GM19328 (cell line): ENCODE measurements at regions not wholly inside any gene's neighbourhood (a gene's known extent, or its start where the extent isn't known, plus 50 kb on each side); places are given as distances from the start of the nearest gene placed in this dataset.

ENCODE experiments used
- ATAC-seq: cut with Tn5 transposase; IDR thresholded peaks from one replicate; pipeline ENCODE4 v1.9.1; 2021; ENCODE audit warnings: mild to moderate bottlenecking, moderate library complexity; ENCODE audit not compliant: unreplicated experiment

- no peak for ATAC-seq
These were observed 377.7 kb upstream of the MYT1L start for GRCh38 chr2:2708575-2709430.

DNA sequence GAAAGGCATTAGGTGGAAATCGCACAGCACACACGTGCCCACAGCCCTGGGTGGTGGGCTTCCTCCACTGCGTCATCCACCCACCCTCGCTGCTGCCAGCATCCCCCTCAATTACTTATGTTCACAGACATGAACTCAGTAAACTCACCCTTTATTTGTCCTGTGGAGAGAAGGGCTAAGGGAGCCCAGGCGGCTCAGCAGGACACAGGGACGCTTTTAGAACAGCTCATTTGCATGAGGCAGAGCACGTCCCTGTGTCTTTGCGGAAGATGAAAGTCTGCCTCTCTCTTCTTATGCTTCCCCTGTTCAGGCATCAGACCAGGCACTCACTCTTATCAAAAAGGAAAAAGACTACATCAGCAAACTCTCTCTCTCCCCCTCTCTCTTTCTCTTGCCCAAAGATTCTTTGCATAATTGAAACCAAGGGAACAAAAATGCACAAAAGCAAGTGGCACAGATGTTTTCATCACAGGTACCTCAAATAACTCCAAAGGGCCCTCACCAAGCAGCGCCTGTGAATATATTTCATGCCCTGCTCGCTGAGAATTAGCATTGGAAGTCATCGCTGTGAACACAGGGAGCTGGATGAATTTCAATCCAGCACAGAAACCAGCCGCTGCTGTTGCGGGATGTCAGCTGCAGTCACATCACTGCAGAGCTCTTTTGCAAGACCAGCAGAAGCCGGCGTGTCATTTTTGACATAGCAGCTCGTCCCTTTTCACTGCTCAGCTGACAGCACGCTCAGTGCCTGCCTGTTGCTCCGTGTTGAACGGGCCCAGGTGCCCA lies 376.3 kb upstream of the MYT1L start:
- ATAC-seq, result no peak

- ATAC-seq, result no peak
These were observed 375.2 kb upstream of the MYT1L start for GRCh38 chr2:2706306-2706705.

- no peak for ATAC-seq
These were observed 374.8 kb upstream of the MYT1L start for GRCh38 chr2:2705871-2706270.

GRCh38 chr2:2704428-2705090 lies 373.5 kb upstream of the MYT1L start:
- no peak for ATAC-seq

- no peak for ATAC-seq
These were observed 372.8 kb upstream of the MYT1L start for GRCh38 chr2:2703762-2704427.

DNA sequence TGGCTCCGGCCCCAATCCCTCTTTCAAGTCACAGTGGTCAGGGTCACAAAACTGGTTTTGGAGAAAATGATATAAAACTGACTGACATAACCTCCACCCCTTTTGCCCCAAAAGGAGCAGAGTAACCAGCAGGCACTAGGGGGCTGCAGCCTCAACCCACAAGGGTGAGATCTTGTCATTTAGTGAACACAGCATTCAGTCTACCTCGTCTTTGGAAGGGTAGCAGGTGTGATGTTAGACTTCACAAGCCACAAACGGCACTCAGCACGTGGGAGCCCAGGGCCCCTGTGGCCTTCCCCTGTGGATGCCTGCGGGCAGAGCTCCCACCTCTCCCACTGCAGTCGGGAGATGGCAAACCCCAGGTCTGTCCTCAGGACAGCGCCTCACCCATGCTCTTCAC lies 372.1 kb upstream of the MYT1L start:
- ATAC-seq, result no peak

DNA sequence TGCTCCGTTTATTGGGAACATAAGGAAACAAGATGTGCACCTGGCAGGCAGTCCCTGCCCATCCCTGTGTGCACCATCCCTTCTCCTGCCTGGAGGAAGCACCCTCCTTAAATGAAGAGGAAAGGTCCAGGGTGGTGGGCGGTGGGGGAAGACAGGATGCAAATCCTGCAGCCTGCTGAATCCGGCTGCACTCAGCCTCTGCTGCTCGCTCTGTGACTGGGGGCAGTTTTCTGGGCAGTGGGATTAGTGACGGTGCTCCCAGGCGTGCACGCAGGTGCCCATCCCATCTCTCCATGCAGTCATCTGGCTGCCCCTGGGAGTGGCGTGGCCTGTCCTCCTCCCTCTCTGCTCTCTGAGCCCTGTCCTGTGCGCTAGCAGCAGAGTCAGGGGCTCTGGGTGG lies 371.3 kb upstream of the MYT1L start:
- no peak for ATAC-seq

DNA sequence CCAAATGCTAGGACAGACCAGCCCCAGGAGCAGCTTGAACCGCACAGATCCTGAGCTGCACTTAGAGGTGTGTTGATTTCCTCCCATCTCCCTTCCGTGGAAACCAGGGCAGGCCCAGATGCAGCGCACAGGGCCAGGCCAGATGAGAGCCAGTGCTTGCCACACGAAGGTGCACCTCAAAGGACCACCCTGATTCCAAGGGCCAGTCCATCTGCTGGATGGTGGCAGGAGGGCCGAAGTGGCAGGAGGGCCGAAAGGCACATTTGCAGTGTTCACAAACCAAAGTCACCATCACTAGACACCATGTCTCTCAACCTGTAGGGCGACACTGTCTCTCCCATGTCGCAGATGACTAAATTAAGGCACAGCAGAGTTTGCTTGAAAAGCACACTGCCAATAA lies 370.7 kb upstream of the MYT1L start:
- no peak for ATAC-seq

DNA sequence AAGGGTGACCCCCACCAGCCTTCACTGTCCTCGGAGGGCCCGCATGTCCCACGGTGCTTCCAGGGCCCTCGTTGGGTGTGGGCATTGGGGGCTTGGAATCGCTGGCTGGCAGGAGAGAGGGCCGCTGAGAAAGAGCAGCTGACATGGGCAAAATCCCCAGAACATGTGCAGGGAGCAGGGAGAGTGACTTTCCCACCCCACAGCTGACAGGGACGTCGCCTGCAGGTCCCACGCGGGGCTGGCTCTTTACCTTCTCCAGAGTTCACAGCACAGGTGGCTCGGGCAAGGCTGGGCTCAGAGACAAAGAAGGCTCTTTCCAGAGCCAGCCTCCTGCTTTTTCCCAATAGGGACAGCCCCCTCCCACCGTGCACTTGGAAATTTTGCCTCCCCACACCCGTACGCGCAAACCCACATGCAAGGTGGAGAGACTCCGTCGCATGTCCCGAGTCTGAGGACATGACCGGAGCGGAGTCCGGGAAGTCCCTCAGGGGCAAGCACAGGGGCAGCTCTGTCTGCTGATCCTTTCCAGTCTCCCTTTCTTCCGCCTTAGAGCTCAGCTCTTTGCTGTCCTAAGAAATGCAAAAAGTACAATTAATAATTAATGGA lies 370.2 kb upstream of the MYT1L start:
- ATAC-seq, result no peak

- ATAC-seq, result no peak
These were observed 368.0 kb upstream of the MYT1L start for GRCh38 chr2:2699121-2699505.

- no peak for ATAC-seq
These were observed 367.4 kb upstream of the MYT1L start for GRCh38 chr2:2698182-2699120.

DNA sequence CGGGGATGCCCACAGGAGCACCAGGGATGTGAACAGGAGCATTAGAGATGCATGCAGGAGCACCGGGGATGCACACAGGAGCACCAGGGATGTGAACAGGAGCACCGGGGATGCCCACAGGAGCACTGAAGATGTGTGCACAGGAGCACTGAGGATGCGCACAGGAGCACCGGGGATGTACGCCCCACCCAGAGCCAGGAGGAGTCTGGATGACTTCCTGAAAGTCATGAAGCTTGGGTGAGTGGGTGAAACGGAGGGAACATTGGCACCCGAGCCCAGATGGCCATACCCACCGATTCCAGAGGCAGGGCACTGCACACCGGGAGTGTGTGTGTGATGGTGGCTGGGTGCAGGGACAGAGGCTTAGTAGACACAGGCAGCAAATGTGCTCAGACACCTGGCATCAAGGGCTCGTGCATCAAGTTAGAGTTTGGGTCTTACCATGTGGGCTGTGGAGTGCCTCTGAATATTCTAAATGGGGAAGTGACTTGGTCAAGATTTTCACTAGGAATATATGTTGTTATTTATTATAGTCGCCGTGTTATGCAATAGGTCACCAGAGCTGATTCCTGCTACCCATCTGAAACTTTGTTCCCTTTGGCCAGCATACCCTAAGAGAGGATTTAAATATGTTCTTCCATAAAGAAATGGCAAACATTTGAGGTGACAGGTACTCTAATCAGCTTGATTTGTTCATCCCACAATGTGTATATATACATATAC lies 365.8 kb upstream of the MYT1L start:
- ATAC-seq, result no peak

- no peak for ATAC-seq
These were observed 365.2 kb upstream of the MYT1L start for GRCh38 chr2:2696325-2696724.

DNA sequence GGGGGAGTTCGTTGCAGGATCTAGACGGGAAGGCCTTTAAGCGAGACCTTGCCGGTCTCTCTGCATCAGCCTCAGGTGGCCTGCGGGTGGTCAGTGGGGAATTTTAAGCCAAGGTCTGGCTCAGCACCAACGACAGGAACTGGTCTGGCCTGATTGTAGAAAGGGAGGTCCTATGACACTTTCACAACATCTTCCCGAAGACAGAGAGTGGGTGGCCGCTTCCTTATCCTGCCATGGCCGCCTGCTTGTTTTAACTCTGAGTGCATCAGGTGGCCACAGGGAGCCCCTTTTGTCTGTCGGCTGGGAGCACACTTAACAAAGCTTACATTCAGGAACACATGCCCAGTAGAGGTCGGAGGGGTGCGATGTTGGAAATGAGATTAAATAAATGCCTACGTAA lies 363.7 kb upstream of the MYT1L start:
- ATAC-seq, result no peak

GRCh38 chr2:2692599-2693389 lies 361.7 kb upstream of the MYT1L start:
- ATAC-seq, result no peak

DNA sequence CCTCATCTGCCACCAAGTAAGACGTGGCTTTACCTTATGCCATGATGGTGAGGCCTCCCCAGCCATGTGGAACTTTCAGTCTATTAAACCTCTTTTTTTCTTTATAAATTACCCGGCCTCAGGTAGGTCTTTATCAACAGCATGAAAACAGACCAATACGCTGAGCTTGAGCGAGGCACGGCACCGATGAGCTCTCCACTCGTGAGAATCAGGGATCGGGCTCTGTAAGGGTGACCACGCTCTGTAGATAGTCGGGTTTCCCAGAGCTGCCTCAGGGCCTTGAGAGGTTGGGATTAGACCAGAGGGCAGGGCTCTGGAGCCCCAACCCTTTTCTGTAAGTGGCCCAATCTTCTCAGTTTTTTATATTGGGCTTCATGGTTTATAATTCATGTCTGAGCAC lies 360.3 kb upstream of the MYT1L start:
- no peak for ATAC-seq

DNA sequence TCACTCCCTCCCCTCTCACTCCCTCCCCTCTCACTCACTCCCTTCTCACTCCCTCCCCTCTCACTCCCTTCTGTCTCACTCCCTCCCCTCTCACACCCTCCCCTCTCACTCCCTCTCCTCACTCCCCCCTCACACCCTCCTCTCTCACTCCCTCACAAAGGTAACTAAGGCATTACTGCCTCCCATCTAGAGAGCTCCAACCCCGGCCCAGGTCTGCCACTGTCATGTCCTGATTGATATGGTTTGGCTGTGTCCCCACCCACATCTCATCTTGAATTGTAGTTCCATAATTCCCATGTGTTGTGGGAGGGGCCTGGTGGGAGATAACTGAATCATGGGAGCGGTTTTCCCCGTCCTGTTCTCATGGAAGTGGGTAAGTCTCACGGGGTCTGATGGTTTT lies 359.9 kb upstream of the MYT1L start:
- ATAC-seq, result no peak
